ENCODE measurements at regions not wholly inside any gene's neighbourhood (a gene's known extent, or its start where the extent isn't known, plus 50 kb on each side); places are given as distances from the start of the nearest gene placed in this dataset.

- TF ChIP-seq, protein P1, sequence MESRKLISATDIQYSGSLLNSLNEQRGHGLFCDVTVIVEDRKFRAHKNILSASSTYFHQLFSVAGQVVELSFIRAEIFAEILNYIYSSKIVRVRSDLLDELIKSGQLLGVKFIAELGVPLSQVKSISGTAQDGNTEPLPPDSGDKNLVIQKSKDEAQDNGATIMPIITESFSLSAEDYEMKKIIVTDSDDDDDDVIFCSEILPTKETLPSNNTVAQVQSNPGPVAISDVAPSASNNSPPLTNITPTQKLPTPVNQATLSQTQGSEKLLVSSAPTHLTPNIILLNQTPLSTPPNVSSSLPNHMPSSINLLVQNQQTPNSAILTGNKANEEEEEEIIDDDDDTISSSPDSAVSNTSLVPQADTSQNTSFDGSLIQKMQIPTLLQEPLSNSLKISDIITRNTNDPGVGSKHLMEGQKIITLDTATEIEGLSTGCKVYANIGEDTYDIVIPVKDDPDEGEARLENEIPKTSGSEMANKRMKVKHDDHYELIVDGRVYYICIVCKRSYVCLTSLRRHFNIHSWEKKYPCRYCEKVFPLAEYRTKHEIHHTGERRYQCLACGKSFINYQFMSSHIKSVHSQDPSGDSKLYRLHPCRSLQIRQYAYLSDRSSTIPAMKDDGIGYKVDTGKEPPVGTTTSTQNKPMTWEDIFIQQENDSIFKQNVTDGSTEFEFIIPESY (IDR thresholded peaks at IDR 0.05; ENCODE audit: borderline replicate concordance, low read depth), result no peak
- TF ChIP-seq MEF2A (IDR thresholded peaks at IDR 0.05; ENCODE audit: borderline replicate concordance, low read depth), result no peak
- TF ChIP-seq TCF12 (IDR thresholded peaks at IDR 0.05), result no peak
- TF ChIP-seq EP300 (IDR thresholded peaks at IDR 0.05; ENCODE audit: borderline replicate concordance in 1 of 2, low read depth in 1 of 2, low read length in 1 of 2), result no peak
- no peak for TF ChIP-seq NFIC (IDR thresholded peaks at IDR 0.05; ENCODE audit: borderline replicate concordance)
- no peak for TF ChIP-seq TAF1 (IDR thresholded peaks at IDR 0.05; ENCODE audit: borderline replicate concordance, low read depth, low read length)
- TF ChIP-seq FOXJ3 (CRISPR knock-in tag; IDR thresholded peaks at IDR 0.05), result no peak
- TF ChIP-seq FOSL2 (IDR thresholded peaks at IDR 0.05; ENCODE audit: borderline replicate concordance, low read depth), result no peak
- TF ChIP-seq SIN3A (IDR thresholded peaks at IDR 0.05; ENCODE audit: borderline replicate concordance, low read depth, low read length), result no peak
These were observed 332.0 kb upstream of the ZNF32 start (continued) for GRCh38 chr10:43980715-43981114.

- no peaks in the 10 kb centered on the region for H3K9me2 ChIP-seq
- no peaks in the 10 kb centered on the region for H3K27me3 ChIP-seq (ENCODE audit: insufficient read depth)
- no peaks in the 10 kb centered on the region for H4K20me1 ChIP-seq (ENCODE audit: insufficient read depth)
- H3F3A ChIP-seq (replicated peaks; ENCODE audit: insufficient read depth), result no peaks in the 10 kb centered on the region
- no peak overlapping the region for H3K4me3 ChIP-seq (ENCODE audit: low read depth in 2 of 2, low read length in 1 of 2)
- no peak overlapping the region for H3K27ac ChIP-seq (ENCODE audit: low read depth in 2 of 2, low read length in 1 of 2)
- WGBS (ENCODE audit: low lambda C conversion rate), result 37% methylated on average over 5 of the region's 8 CpGs
- DNase-seq, result no peak
- no peak overlapping the region for H3K4me2 ChIP-seq
- TF ChIP-seq MAX (IDR thresholded peaks at IDR 0.05; ENCODE audit: low read depth), result no peak
- TF ChIP-seq RAD21 (IDR thresholded peaks at IDR 0.05; ENCODE audit: low read length), result no peak
- no peak for TF ChIP-seq NFIC (IDR thresholded peaks at IDR 0.05; ENCODE audit: borderline replicate concordance)
- TF ChIP-seq YY1 (IDR thresholded peaks at IDR 0.05; ENCODE audit: low read depth), result no peak
- TF ChIP-seq MXI1 (IDR thresholded peaks at IDR 0.05; ENCODE audit: low read depth, low read length), result no peak
- no peak for TF ChIP-seq GATA2 (CRISPR knock-in tag; IDR thresholded peaks at IDR 0.05)
- no peak for TF ChIP-seq FOXJ3 (CRISPR knock-in tag; IDR thresholded peaks at IDR 0.05)
- TF ChIP-seq FOXM1 (IDR thresholded peaks at IDR 0.05; ENCODE audit: low read depth), result no peak
- ChIA-PET CTCF (interaction anchor here (1.1 kb wide), 1 partner anchor 290 kb away, joined by 4 read pairs; no protein-coding TSS in a partner anchor), POLR2A (no interaction called here)
- H3K79me2 ChIP-seq (ENCODE audit: insufficient read depth), result no peaks in the 10 kb centered on the region
- no peaks in the 10 kb centered on the region for H3K36me3 ChIP-seq (replicated peaks in 1 of 2; ENCODE audit: control insufficient read depth in 1 of 2, insufficient read depth in 2 of 2, low read length in 1 of 2)
- peaks cover 0 to 5% of the 10 kb centered on the region in 2 experiments; a peak in 1 of 4 replicates for H3K4me1 ChIP-seq (ENCODE audit: control insufficient read depth in 1 of 2, insufficient read depth in 2 of 2, low read depth in 1 of 2, low read length in 1 of 2)
- no peak overlapping the region for H2AFZ ChIP-seq (ENCODE audit: low read depth)
- H3K9me3 ChIP-seq, result no peaks in the 10 kb centered on the region
- no peak overlapping the region for H3K9ac ChIP-seq
These were observed 331.6 kb upstream of the ZNF32 start for GRCh38 chr10:43980313-43980712.

GRCh38 chr10:43979551-43979950, 330.9 kb upstream of the ZNF32 start:
- Histone ChIP-seq H3K79me2 (ENCODE audit: insufficient read depth) (no peaks in the 10 kb centered on the region), H3K27ac (ENCODE audit: low read depth in 2 of 2, low read length in 1 of 2) (no peak overlapping the region), H4K20me1 (ENCODE audit: insufficient read depth) (no peaks in the 10 kb centered on the region), H3K9ac (no peak overlapping the region), H3K4me1 (ENCODE audit: control insufficient read depth in 1 of 2, insufficient read depth in 2 of 2, low read depth in 1 of 2, low read length in 1 of 2) (peaks cover 0 to 5% of the 10 kb centered on the region in 2 experiments; a peak in 1 of 4 replicates), H2AFZ (ENCODE audit: low read depth) (no peak overlapping the region), H3K4me2 (no peak overlapping the region), H3K36me3 (replicated peaks in 1 of 2; ENCODE audit: control insufficient read depth in 1 of 2, insufficient read depth in 2 of 2, low read length in 1 of 2) (no peaks in the 10 kb centered on the region), H3K9me2 (no peaks in the 10 kb centered on the region), H3K9me3 (no peaks in the 10 kb centered on the region), H3K4me3 (ENCODE audit: low read depth in 2 of 2, low read length in 1 of 2) (no peak overlapping the region), H3F3A (replicated peaks; ENCODE audit: insufficient read depth) (no peaks in the 10 kb centered on the region), H3K27me3 (ENCODE audit: insufficient read depth) (no peaks in the 10 kb centered on the region)
- DNase-seq, result no peak
- TF ChIP-seq GABPA (IDR thresholded peaks at IDR 0.05; ENCODE audit: low read depth), result no peak
- no peak for TF ChIP-seq ELF1 (IDR thresholded peaks at IDR 0.05)
- ChIA-PET POLR2A (no interaction called here), CTCF (interaction anchor here (1.1 kb wide), 1 partner anchor 289 kb away, joined by 4 read pairs; no protein-coding TSS in a partner anchor)
- 34% methylated on average over 3 of the region's 3 CpGs for WGBS (ENCODE audit: low lambda C conversion rate)
